Urinary bladder (tissue), 3 donors: ENCODE measurements at regions not wholly inside any gene's neighbourhood (a gene's known extent, or its start where the extent isn't known, plus 50 kb on each side); places are given as distances from the start of the nearest gene placed in this dataset.
"Not testable (repeated sequence)": the region's sequence is repeated elsewhere in the genome, so short reads cannot be mapped to it uniquely, and the experiment has no call there.

Source experiments
- DNase-seq: peaks from one replicate; pipeline ENCODE4 v3.0.0-alpha.2; 2015; ENCODE audit errors: extremely low spot score
- H3K27ac ChIP-seq: one replicate; pipeline ENCODE4 v1.5.1; 2013; ENCODE audit warnings: low read depth, mild to moderate bottlenecking, moderate library complexity
- H3K36me3 ChIP-seq: one replicate; pipeline ENCODE4 v1.6.1; 2013; ENCODE audit warnings: mild to moderate bottlenecking, moderate library complexity; ENCODE audit not compliant: insufficient read depth
- H3K4me1 ChIP-seq: one replicate; pipeline ENCODE4 v1.6.1; 2013; ENCODE audit warnings: mild to moderate bottlenecking, moderate library complexity; ENCODE audit not compliant: insufficient read depth
- H3K4me3 ChIP-seq: one replicate; pipeline ENCODE4 v1.5.1; 2013; ENCODE audit warnings: low read depth, low read length
- WGBS: extraction: QIAGEN DNeasy Blood & Tissue Kit; methylation state at CpG from one replicate; pipeline ENCODE4 v1.1.7; 2013; 5-methylcytosine and 5-hydroxymethylcytosine counted together
- donor health status: healthy with polysubstance abuse.
- donor health status: healthy.

- Histone ChIP-seq H3K4me3 (no peak overlapping the region), H3K27ac (no peak overlapping the region), H3K4me1 (no peaks in the 10 kb centered on the region), H3K36me3 (no peaks in the 10 kb centered on the region)
- DNase-seq: no peak
- 72% methylated on average over 3 of the region's 3 CpGs for WGBS
These were observed 133.7 kb downstream of the ATL2 start for GRCh38 chr2:38243186-38243880.

- H3K27ac ChIP-seq: no peak overlapping the region
- 85% methylated on average over 10 of the region's 10 CpGs for WGBS
- H3K36me3 ChIP-seq: no peaks in the 10 kb centered on the region
- no peak for DNase-seq
- no peak overlapping the region for H3K4me3 ChIP-seq
- H3K4me1 ChIP-seq: no peaks in the 10 kb centered on the region
These were observed 137.6 kb downstream of the ATL2 start for GRCh38 chr2:38239452-38239851.

GRCh38 chr2:38238705-38239104 is 138.4 kb downstream of the ATL2 start:
- DNase-seq, H3K4me3 ChIP-seq, H3K36me3 ChIP-seq, H3K4me1 ChIP-seq, H3K27ac ChIP-seq: not testable (repeated sequence)
- WGBS: 98% methylated on average over 5 of the region's 5 CpGs

GRCh38 chr2:38237311-38237710 is 139.8 kb downstream of the ATL2 start:
- no peaks in the 10 kb centered on the region for H3K4me1 ChIP-seq
- H3K4me3 ChIP-seq: no peak overlapping the region
- WGBS: 95% methylated on average over 2 of the region's 2 CpGs
- no peaks in the 10 kb centered on the region for H3K36me3 ChIP-seq
- H3K27ac ChIP-seq: no peak overlapping the region
- no peak for DNase-seq

- H3K27ac ChIP-seq: no peak overlapping the region
- no peaks in the 10 kb centered on the region for H3K36me3 ChIP-seq
- DNase-seq: no peak
- H3K4me1 ChIP-seq: no peaks in the 10 kb centered on the region
- 82% methylated on average over 9 of the region's 9 CpGs for WGBS
- no peak overlapping the region for H3K4me3 ChIP-seq
These were observed 143.7 kb downstream of the ATL2 start for GRCh38 chr2:38233231-38233983.

- H3K27ac ChIP-seq: no peak overlapping the region
- no peak overlapping the region for H3K4me3 ChIP-seq
- no peaks in the 10 kb centered on the region for H3K4me1 ChIP-seq
- H3K36me3 ChIP-seq: no peaks in the 10 kb centered on the region
- WGBS: 97% methylated on average over 1 of the region's 1 CpG
- no peak for DNase-seq
These were observed 144.6 kb downstream of the ATL2 start for GRCh38 chr2:38232454-38232853.

GRCh38 chr2:38230756-38231155 is 146.3 kb downstream of the ATL2 start:
- Histone ChIP-seq H3K27ac (no peak overlapping the region), H3K36me3 (no peaks in the 10 kb centered on the region), H3K4me1 (no peaks in the 10 kb centered on the region), H3K4me3 (no peak overlapping the region)
- whole genome bisulfite sequencing: 58% methylated on average over 4 of the region's 4 CpGs
- DNase-seq: no peak

- Histone ChIP-seq H3K36me3 (no peaks in the 10 kb centered on the region), H3K4me1 (no peaks in the 10 kb centered on the region), H3K4me3 (no peak overlapping the region), H3K27ac (no peak overlapping the region)
- no peak for DNase-seq
These were observed 148.3 kb downstream of the ATL2 start for GRCh38 chr2:38228753-38229152.

GRCh38 chr2:38224821-38225437 is 149.0 kb upstream of the CYP1B1 start:
- DNase-seq: no peak
- Histone ChIP-seq H3K4me3 (no peak overlapping the region), H3K27ac (no peak overlapping the region), H3K36me3 (no peaks in the 10 kb centered on the region), H3K4me1 (no peaks in the 10 kb centered on the region)
- WGBS: 70% methylated on average over 1 of the region's 1 CpG

GRCh38 chr2:38224181-38224580 is 148.2 kb upstream of the CYP1B1 start:
- no peak for DNase-seq
- Histone ChIP-seq H3K4me1 (no peaks in the 10 kb centered on the region), H3K4me3 (no peak overlapping the region), H3K36me3 (no peaks in the 10 kb centered on the region), H3K27ac (no peak overlapping the region)
- 89% methylated on average over 2 of the region's 2 CpGs for WGBS

- H3K4me1 ChIP-seq: no peaks in the 10 kb centered on the region
- DNase-seq: no peak
- H3K27ac ChIP-seq: no peak overlapping the region
- no peaks in the 10 kb centered on the region for H3K36me3 ChIP-seq
- 85% methylated on average over 4 of the region's 4 CpGs for whole genome bisulfite sequencing
- no peak overlapping the region for H3K4me3 ChIP-seq
These were observed 147.3 kb upstream of the CYP1B1 start for GRCh38 chr2:38223256-38223655.

- WGBS: 93% methylated on average over 3 of the region's 3 CpGs
- no peaks in the 10 kb centered on the region for H3K4me1 ChIP-seq
- H3K27ac ChIP-seq: no peak overlapping the region
- no peak for DNase-seq
- H3K4me3 ChIP-seq: no peak overlapping the region
- no peaks in the 10 kb centered on the region for H3K36me3 ChIP-seq
These were observed 144.2 kb upstream of the CYP1B1 start for GRCh38 chr2:38220164-38220563.

GRCh38 chr2:38218995-38219394 is 143.0 kb upstream of the CYP1B1 start:
- no peak overlapping the region for H3K27ac ChIP-seq
- no peaks in the 10 kb centered on the region for H3K36me3 ChIP-seq
- no peak overlapping the region for H3K4me3 ChIP-seq
- H3K4me1 ChIP-seq: no peaks in the 10 kb centered on the region
- DNase-seq: no peak
- WGBS: 76% methylated on average over 5 of the region's 5 CpGs

GRCh38 chr2:38218591-38218991 is 142.6 kb upstream of the CYP1B1 start:
- peak; percentile 56 for DNase-seq
- Histone ChIP-seq H3K4me1 (no peaks in the 10 kb centered on the region), H3K36me3 (no peaks in the 10 kb centered on the region), H3K27ac (no peak overlapping the region), H3K4me3 (no peak overlapping the region)
- WGBS: 23% methylated on average over 4 of the region's 4 CpGs
